Osteoblast (primary cell): ENCODE measurements at regions not wholly inside any gene's neighbourhood (a gene's known extent, or its start where the extent isn't known, plus 50 kb on each side); places are given as distances from the start of the nearest gene placed in this dataset.

Source experiments
- DNase-seq: peaks from one replicate; pipeline ENCODE4 v3.0.0; 2011; ENCODE audit warnings: low spot score, mixed read lengths; ENCODE audit not compliant: insufficient read length; ENCODE audit errors: missing footprints
- H2AFZ ChIP-seq: 2 replicates; pipeline ENCODE4 v1.6.0; 2011; ENCODE audit warnings: mild to moderate bottlenecking, low read length
- H3K27ac ChIP-seq: 2 replicates; pipeline ENCODE4 v1.5.1; 2011; ENCODE audit warnings: mild to moderate bottlenecking, low read depth, low read length, moderate library complexity
- H3K27me3 ChIP-seq: 2 replicates; pipeline ENCODE4 v1.6.0; 2012; ENCODE audit warnings: mild to moderate bottlenecking, control low read depth, inconsistent platforms, low read length, moderate library complexity; ENCODE audit not compliant: insufficient read depth
- H3K36me3 ChIP-seq: 2 replicates; pipeline ENCODE4 v1.5.1; 2011; ENCODE audit warnings: mild to moderate bottlenecking, low read length, control low read depth, moderate library complexity; ENCODE audit not compliant: insufficient read depth
- H3K4me1 ChIP-seq: 2 replicates; pipeline ENCODE4 v1.5.1; 2011; ENCODE audit warnings: mild to moderate bottlenecking, low read length, control low read depth, moderate library complexity; ENCODE audit not compliant: insufficient read depth
- H3K4me2 ChIP-seq: 2 replicates; pipeline ENCODE4 v1.6.0; 2011; ENCODE audit warnings: mild to moderate bottlenecking, low read length; ENCODE audit not compliant: insufficient read depth
- H3K4me3 ChIP-seq: fragments of 200-600 bp; sonication (generic); 3 replicates; pipeline ENCODE4 v1.5.1; 2012; ENCODE audit warnings: mild to moderate bottlenecking, low read length, inconsistent platforms; ENCODE audit not compliant: insufficient read depth
- H3K79me2 ChIP-seq: 2 replicates; pipeline ENCODE4 v1.6.0; 2012; ENCODE audit warnings: mild to moderate bottlenecking, low read length, control low read depth, inconsistent platforms; ENCODE audit not compliant: insufficient read depth
- H3K9me3 ChIP-seq: 2 replicates; pipeline ENCODE4 v1.5.1; 2011; ENCODE audit warnings: low read depth, low read length, control low read depth
- H4K20me1 ChIP-seq: 2 replicates; pipeline ENCODE4 v1.6.0; 2012; ENCODE audit warnings: mild to moderate bottlenecking, low read length, control low read depth; ENCODE audit not compliant: insufficient read depth
- TF ChIP-seq, protein P1 (sequence below): IDR thresholded peaks from 2 replicates; pipeline ENCODE4 v1.5.1; 2011; ENCODE audit warnings: mild to moderate bottlenecking, low read depth, low read length, moderate library complexity; ENCODE audit errors: extremely low read depth

DNA sequence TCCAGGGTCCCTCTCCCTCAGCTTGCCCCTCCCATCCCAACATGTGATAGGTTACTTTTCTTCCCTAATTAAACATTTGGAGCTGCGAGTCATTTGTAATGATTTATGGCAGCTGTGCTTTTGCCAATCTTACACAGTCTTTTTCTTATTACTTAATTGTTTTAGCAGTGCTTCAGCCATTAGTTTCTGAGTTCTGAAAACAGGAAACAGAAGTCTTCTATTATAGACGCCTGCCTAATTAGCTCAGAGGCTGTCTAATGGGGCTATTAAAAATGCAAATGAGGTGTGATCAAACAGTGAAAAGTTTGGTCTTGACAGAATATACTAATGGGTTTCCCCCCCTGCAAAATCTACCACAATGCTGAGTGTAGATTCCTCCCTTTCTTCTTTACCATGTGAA, 388.3 kb upstream of the CELF4 start:
- Histone ChIP-seq H3K36me3 (no peaks in the 10 kb centered on the region), H4K20me1 (no peaks in the 10 kb centered on the region), H3K79me2 (no peaks in the 10 kb centered on the region), H3K27me3 (no peaks in the 10 kb centered on the region), H2AFZ (no peak overlapping the region), H3K4me1 (no peaks in the 10 kb centered on the region), H3K4me3 (no peak overlapping the region), H3K4me2 (no peak overlapping the region), H3K27ac (no peak overlapping the region), H3K9me3 (peaks cover 3% of the 10 kb centered on the region)
- TF ChIP-seq, protein P1, sequence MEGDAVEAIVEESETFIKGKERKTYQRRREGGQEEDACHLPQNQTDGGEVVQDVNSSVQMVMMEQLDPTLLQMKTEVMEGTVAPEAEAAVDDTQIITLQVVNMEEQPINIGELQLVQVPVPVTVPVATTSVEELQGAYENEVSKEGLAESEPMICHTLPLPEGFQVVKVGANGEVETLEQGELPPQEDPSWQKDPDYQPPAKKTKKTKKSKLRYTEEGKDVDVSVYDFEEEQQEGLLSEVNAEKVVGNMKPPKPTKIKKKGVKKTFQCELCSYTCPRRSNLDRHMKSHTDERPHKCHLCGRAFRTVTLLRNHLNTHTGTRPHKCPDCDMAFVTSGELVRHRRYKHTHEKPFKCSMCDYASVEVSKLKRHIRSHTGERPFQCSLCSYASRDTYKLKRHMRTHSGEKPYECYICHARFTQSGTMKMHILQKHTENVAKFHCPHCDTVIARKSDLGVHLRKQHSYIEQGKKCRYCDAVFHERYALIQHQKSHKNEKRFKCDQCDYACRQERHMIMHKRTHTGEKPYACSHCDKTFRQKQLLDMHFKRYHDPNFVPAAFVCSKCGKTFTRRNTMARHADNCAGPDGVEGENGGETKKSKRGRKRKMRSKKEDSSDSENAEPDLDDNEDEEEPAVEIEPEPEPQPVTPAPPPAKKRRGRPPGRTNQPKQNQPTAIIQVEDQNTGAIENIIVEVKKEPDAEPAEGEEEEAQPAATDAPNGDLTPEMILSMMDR: no peak
- DNase-seq: no peak

DNA sequence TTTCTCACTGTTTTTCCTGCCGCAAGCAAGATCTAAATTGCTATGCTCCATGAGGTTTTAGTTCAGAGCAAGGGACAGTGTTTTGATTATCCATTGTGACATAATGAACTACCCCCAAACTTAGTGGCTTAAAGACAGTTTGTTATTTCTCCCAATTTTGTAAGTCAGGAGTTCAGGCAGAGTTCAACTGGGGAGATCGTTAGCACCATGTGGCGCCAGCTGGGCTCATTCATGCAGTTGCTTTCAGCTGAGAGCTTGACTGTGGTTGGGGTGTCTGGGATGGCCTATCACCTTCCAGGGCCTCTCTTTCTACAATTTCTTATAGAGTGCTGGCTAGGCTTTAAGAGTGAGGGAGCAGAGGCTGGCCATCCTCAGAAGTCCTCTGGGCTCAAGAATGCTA, 382.9 kb upstream of the CELF4 start:
- Histone ChIP-seq H3K9me3 (peaks cover 2% of the 10 kb centered on the region), H3K27ac (no peak overlapping the region), H3K4me1 (no peaks in the 10 kb centered on the region), H3K4me2 (no peak overlapping the region), H2AFZ (no peak overlapping the region), H3K79me2 (no peaks in the 10 kb centered on the region), H3K4me3 (no peak overlapping the region), H3K36me3 (no peaks in the 10 kb centered on the region), H4K20me1 (no peaks in the 10 kb centered on the region), H3K27me3 (no peaks in the 10 kb centered on the region)
- TF ChIP-seq, protein P1: no peak
- no peak for DNase-seq

DNA sequence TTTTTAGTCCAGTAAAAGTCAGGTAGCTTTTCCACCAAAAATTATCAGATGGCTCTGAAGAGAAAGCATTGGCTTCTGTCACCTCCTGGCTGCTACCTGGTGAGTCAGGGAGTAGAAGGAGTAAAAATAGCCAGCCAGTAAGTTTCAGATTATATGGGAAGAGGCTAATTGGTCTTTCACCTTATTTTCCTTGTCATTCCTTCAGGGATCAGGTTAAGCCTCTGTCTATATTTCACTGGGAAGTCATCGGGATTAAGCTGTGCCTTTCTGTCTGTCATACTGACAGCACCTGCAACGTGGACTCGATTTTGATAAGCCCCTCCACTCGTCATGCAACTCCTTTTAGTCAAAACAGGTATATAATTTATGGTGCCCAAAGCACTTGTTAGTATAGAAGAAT, 380.7 kb upstream of the CELF4 start:
- H3K36me3 ChIP-seq: no peaks in the 10 kb centered on the region
- H3K4me1 ChIP-seq: no peaks in the 10 kb centered on the region
- H3K27me3 ChIP-seq: no peaks in the 10 kb centered on the region
- no peaks in the 10 kb centered on the region for H4K20me1 ChIP-seq
- no peak overlapping the region for H2AFZ ChIP-seq
- H3K79me2 ChIP-seq: no peaks in the 10 kb centered on the region
- TF ChIP-seq, protein P1: no peak
- H3K4me3 ChIP-seq: no peak overlapping the region
- H3K4me2 ChIP-seq: no peak overlapping the region
- H3K27ac ChIP-seq: no peak overlapping the region
- DNase-seq: no peak
- peaks cover 2% of the 10 kb centered on the region for H3K9me3 ChIP-seq

DNA sequence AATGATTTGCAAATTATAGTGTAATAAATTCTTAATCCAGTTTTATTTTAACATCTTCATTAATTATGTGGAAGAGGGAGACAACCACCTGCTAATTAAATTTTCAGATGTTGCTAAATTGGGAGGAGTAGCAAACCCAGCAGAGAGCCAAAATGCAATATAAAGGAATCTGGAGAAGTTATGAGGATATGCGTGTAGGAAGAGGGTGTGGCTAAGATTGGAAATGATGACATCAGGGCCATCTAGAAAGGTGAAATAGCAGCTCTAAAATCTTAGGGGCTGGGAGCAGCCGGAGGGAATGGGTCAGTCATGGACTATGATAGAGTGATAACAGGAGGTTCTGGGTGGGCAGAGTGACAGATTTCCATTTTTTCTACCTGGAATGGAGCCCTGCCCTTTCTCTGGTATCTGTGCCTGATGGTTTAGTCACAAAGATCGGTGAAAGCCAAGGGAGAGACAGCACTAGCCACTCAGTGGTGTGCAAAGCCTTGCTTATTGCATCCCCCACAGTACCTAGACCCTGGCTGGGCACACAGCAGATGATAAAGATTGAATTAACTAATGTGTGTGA, 379.2 kb upstream of the CELF4 start:
- H3K27ac ChIP-seq: no peak overlapping the region
- H3K36me3 ChIP-seq: no peaks in the 10 kb centered on the region
- H3K4me1 ChIP-seq: no peaks in the 10 kb centered on the region
- peaks cover 2% of the 10 kb centered on the region for H3K9me3 ChIP-seq
- no peak overlapping the region for H3K4me3 ChIP-seq
- H2AFZ ChIP-seq: no peak overlapping the region
- no peaks in the 10 kb centered on the region for H4K20me1 ChIP-seq
- TF ChIP-seq, protein P1: no peak
- DNase-seq: no peak
- H3K4me2 ChIP-seq: no peak overlapping the region
- no peaks in the 10 kb centered on the region for H3K79me2 ChIP-seq
- H3K27me3 ChIP-seq: no peaks in the 10 kb centered on the region
